Muscle of leg (tissue), 3 donors: ENCODE measurements at regions not wholly inside any gene's neighbourhood (a gene's known extent, or its start where the extent isn't known, plus 50 kb on each side); places are given as distances from the start of the nearest gene placed in this dataset.

Experiments
- DNase-seq: peaks from one replicate; pipeline ENCODE4 v3.0.0; 2013
- H3K27ac ChIP-seq: one replicate; pipeline ENCODE4 v1.5.1; 2013; ENCODE audit warnings: mild to moderate bottlenecking, low read length, control low read depth
- H3K27me3 ChIP-seq: one replicate; pipeline ENCODE4 v1.6.1; 2013; ENCODE audit warnings: low read length; ENCODE audit not compliant: control insufficient read depth, insufficient read depth
- H3K36me3 ChIP-seq: one replicate; pipeline ENCODE4 v1.6.1; 2013; ENCODE audit warnings: low read length; ENCODE audit not compliant: control insufficient read depth, insufficient read depth
- H3K4me1 ChIP-seq: one replicate; pipeline ENCODE4 v1.6.1; 2013; ENCODE audit warnings: low read length; ENCODE audit not compliant: control insufficient read depth, insufficient read depth
- H3K4me3 ChIP-seq: one replicate; pipeline ENCODE4 v1.5.1; 2013; ENCODE audit warnings: low read length, control low read depth
- H3K9me3 ChIP-seq: replicated peaks from 2 replicates; pipeline ENCODE4 v1.6.1; 2013; ENCODE audit warnings: low read depth, low read length; ENCODE audit not compliant: control insufficient read depth
- WGBS: methylation state at CpG from one replicate; pipeline ENCODE4 v1.1.5; 2013; ENCODE audit warnings: missing lambda C conversion rate; ENCODE audit not compliant: insufficient coverage; 5-methylcytosine and 5-hydroxymethylcytosine counted together

GRCh38 chr3:139830817-139831216 lies 104.2 kb upstream of the CLSTN2 start:
- Histone ChIP-seq H3K4me3 (no peak overlapping the region), H3K9me3 (no peaks in the 10 kb centered on the region), H3K4me1 (no peaks in the 10 kb centered on the region), H3K27me3 (no peaks in the 10 kb centered on the region), H3K36me3 (no peaks in the 10 kb centered on the region), H3K27ac (no peak overlapping the region)
- 40% methylated on average over 2 of the region's 11 CpGs for WGBS
- DNase-seq: peak; percentile 11

GRCh38 chr3:139827833-139828232 lies 107.2 kb upstream of the CLSTN2 start:
- Histone ChIP-seq H3K27ac (no peak overlapping the region), H3K4me1 (no peaks in the 10 kb centered on the region), H3K27me3 (no peaks in the 10 kb centered on the region), H3K4me3 (no peak overlapping the region), H3K9me3 (no peaks in the 10 kb centered on the region), H3K36me3 (no peaks in the 10 kb centered on the region)
- no peak for DNase-seq
- WGBS: no CpG with 5 or more reads among the region's 1 CpG

DNA sequence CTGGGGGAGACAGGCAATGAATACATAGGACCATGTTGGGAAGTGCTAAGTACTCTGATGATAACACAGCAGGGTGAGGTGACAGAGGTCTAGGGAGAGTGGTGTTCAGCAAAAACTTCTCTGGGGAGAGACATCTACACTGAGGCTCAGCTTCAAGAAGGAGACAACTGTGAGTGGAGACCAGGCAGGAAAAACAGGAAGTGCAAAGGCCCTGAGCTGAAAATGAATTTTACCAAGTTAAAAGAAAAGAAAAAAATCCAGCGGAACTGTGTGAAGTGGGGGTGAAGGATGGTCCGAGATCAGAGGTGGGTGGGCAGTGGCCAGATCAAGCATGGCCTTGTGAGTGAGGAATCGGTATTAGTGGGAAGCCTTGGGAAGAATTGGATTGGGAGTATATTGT lies 110.1 kb upstream of the CLSTN2 start:
- Histone ChIP-seq H3K36me3 (no peaks in the 10 kb centered on the region), H3K9me3 (no peaks in the 10 kb centered on the region), H3K27ac (no peak overlapping the region), H3K27me3 (no peaks in the 10 kb centered on the region), H3K4me3 (no peak overlapping the region), H3K4me1 (no peaks in the 10 kb centered on the region)
- no peak for DNase-seq
- 80% methylated on average over 3 of the region's 3 CpGs for WGBS

DNA sequence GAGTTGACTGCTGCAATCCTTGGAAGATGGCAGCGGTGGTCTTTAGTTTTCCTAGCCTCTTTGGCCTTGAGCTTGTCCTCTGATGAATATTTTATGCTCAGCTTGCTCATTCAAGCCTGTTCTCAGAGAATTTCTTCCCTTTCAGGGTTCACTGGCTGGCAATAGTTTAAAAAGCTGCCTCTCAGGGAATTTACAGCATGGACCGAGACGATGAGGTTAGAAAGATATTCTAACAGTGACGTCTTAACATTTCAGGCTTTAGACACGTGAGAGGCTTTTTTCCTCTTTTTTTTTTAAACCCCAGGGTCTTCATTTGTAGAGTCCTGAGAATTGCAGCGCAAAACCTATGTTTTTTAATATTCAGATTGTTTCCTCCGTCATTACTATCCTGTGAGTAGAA lies 120.3 kb upstream of the CLSTN2 start:
- whole genome bisulfite sequencing: 84% methylated on average over 2 of the region's 7 CpGs
- Histone ChIP-seq H3K36me3 (no peaks in the 10 kb centered on the region), H3K4me1 (no peaks in the 10 kb centered on the region), H3K27ac (no peak overlapping the region), H3K9me3 (no peaks in the 10 kb centered on the region), H3K27me3 (no peaks in the 10 kb centered on the region), H3K4me3 (no peak overlapping the region)
- no peak for DNase-seq

DNA sequence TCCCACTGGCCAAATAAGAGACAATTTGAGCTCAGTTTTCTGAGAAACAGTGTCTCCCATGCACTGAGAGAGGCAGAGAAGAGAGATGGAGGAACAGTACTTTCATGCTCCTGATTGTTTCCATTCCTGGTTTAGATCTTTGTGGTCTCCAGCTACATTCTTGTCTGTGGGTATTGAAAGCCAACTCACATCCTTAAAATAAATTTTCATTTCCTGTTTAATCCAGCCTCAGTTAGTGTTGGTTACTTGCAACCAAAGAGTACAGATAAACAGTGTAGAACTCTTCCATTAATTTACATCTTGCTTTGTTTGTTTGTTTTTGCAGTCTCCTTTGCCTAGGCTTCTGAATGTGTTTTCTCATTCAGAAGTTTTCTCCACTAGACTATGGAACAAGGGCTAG lies 123.7 kb upstream of the CLSTN2 start:
- H3K9me3 ChIP-seq: no peaks in the 10 kb centered on the region
- no peaks in the 10 kb centered on the region for H3K27me3 ChIP-seq
- H3K27ac ChIP-seq: no peak overlapping the region
- DNase-seq: no peak
- H3K4me3 ChIP-seq: no peak overlapping the region
- H3K4me1 ChIP-seq: no peaks in the 10 kb centered on the region
- H3K36me3 ChIP-seq: no peaks in the 10 kb centered on the region

DNA sequence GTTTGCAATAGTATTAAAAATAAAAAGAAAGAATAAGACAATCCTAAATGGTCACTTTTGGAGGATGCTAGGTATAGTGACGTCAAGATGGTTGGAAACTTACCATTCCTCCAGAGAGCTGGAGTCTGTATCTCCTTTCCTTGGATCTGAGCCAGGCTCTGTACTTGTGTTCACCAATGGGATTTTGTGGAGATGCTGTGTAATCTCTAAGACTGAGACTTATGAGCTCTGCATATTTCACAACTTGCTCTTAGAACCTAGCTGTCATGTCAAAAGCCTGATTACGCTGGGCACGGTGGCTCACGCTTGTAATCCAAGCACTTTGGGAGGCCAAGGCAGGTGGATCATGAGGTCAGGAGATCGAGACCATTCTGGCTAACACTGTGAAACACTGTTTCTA lies 126.8 kb upstream of the CLSTN2 start:
- Histone ChIP-seq H3K27me3 (no peaks in the 10 kb centered on the region), H3K27ac (no peak overlapping the region), H3K4me3 (no peak overlapping the region), H3K36me3 (no peaks in the 10 kb centered on the region), H3K9me3 (no peaks in the 10 kb centered on the region), H3K4me1 (no peaks in the 10 kb centered on the region)
- no CpG with 5 or more reads among the region's 5 CpGs for WGBS
- no peak for DNase-seq

GRCh38 chr3:139803294-139803693 lies 125.5 kb upstream of the NMNAT3 start:
- H3K27ac ChIP-seq: no peak overlapping the region
- no peaks in the 10 kb centered on the region for H3K4me1 ChIP-seq
- H3K27me3 ChIP-seq: no peaks in the 10 kb centered on the region
- no peaks in the 10 kb centered on the region for H3K9me3 ChIP-seq
- no peak for DNase-seq
- H3K4me3 ChIP-seq: no peak overlapping the region
- H3K36me3 ChIP-seq: no peaks in the 10 kb centered on the region
- WGBS: 82% methylated on average over 3 of the region's 3 CpGs

DNA sequence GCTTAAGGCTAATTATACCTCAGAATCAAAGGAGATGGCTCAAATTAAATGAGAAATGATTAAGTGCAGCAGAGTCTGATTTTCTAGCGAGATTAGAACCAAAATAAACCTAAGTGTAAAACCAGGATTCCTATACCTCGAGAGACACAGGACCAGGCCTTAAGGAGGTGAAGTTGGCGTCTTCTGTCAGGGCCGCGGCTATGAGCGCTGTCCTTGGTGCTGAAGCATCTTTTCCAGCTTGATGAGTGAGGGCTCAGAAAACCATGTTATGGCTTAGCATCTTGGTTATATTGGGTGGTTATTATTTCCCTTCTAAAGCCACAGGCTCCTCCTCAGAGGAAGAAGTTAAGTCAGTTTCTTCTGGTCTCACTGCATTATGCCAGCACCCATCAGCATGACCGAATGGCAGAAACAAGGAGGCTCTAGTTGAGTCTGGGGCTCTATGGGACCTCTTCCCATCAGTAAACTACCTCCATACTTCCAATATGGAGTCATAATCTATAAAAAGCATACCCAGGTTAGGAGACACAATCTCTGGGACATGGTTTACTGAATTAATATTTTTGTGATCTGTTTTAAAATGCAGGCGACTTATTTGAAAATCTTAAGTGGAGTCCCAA lies 120.1 kb upstream of the NMNAT3 start:
- no peak overlapping the region for H3K4me3 ChIP-seq
- WGBS: 0% methylated on average over 3 of the region's 8 CpGs
- H3K27ac ChIP-seq: no peak overlapping the region
- DNase-seq: peak; percentile 66
- H3K4me1 ChIP-seq: no peaks in the 10 kb centered on the region
- H3K27me3 ChIP-seq: no peaks in the 10 kb centered on the region
- H3K9me3 ChIP-seq: no peaks in the 10 kb centered on the region
- no peaks in the 10 kb centered on the region for H3K36me3 ChIP-seq

- WGBS: 62% methylated on average over 3 of the region's 6 CpGs
- DNase-seq: no peak
- no peaks in the 10 kb centered on the region for H3K4me1 ChIP-seq
- H3K27me3 ChIP-seq: no peaks in the 10 kb centered on the region
- no peaks in the 10 kb centered on the region for H3K36me3 ChIP-seq
- no peak overlapping the region for H3K27ac ChIP-seq
- H3K9me3 ChIP-seq: no peaks in the 10 kb centered on the region
- H3K4me3 ChIP-seq: no peak overlapping the region
These were observed 116.9 kb upstream of the NMNAT3 start for GRCh38 chr3:139794469-139795265.

DNA sequence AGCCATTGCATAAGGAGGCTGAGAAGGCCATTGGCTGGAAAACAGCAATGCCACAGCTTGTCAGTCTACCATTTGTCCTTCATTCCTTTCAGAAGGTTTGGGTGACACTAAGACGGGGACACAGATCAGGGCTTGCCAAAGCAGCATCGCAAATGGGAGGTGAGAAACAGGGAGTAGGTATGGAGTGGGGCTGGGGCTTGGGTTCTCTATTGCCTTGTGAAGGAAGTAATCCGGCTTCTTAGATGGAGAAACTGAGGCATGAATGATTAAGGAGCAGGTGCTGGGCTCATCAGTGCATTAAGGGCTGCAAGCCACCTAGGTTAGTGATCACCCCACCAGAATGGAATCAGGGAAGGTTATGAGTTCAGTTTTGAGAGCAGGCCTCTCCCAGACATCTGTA lies 115.6 kb upstream of the NMNAT3 start:
- WGBS: 80% methylated on average over 3 of the region's 3 CpGs
- no peaks in the 10 kb centered on the region for H3K4me1 ChIP-seq
- H3K9me3 ChIP-seq: no peaks in the 10 kb centered on the region
- no peaks in the 10 kb centered on the region for H3K36me3 ChIP-seq
- no peak overlapping the region for H3K4me3 ChIP-seq
- H3K27ac ChIP-seq: no peak overlapping the region
- DNase-seq: no peak
- H3K27me3 ChIP-seq: no peaks in the 10 kb centered on the region
